GM23248 (cell line): ENCODE measurements at regions not wholly inside any gene's neighbourhood (a gene's known extent, or its start where the extent isn't known, plus 50 kb on each side); places are given as distances from the start of the nearest gene placed in this dataset.

ENCODE experiments used
- EZH2 ChIP-seq: fragments of 200-600 bp; sonication (generic); IDR thresholded peaks from 2 replicates; pipeline ENCODE4 v1.6.1; 2018; ENCODE audit warnings: antibody characterized with exemption, mild to moderate bottlenecking; ENCODE audit not compliant: insufficient read depth, poor library complexity, severe bottlenecking
- EZH2phosphoT487 ChIP-seq: fragments of 200-600 bp; sonication (generic); IDR thresholded peaks from 2 replicates; pipeline ENCODE4 v1.6.1; 2018; ENCODE audit warnings: antibody characterized with exemption, moderate library complexity, mild to moderate bottlenecking, low read depth; ENCODE audit not compliant: insufficient read depth

DNA sequence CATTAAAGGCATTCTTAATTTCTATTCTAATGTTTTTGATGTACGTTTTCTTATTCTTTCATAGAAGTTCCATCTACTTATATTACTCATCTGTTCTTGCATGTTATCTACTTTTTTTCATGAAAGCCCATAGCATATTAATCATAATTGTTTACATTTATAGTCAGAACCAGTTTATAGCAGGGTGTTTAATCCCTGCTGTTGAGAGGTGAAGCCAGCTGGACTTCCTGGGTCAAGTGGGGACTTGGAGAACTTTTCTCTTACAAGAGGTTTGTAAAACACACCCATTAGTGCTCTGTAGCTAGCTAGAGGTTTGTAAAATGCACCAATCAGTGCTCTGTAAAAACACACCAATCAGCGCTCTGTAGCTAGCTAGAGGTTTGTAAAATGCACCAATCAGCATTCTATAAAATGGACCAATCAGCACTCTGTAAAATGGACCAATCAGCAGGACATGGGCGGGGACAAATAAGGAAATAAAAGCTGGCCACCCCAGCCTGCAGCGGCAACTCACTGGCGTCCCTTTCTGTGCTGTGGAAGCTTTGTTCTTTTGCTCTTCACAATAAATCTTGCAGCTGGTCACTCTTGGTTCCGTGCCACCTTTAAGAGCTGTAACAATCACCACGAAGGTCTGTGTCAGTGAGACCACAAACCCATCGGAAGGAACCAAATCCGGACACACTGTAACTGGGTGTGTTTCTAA, 120.6 kb downstream of the TANC2 start:
- TF ChIP-seq EZH2 (no peak), EZH2phosphoT487 (no peak)
